ENCODE measurements at regions not wholly inside any gene's neighbourhood (a gene's known extent, or its start where the extent isn't known, plus 50 kb on each side); places are given as distances from the start of the nearest gene placed in this dataset.

DNA sequence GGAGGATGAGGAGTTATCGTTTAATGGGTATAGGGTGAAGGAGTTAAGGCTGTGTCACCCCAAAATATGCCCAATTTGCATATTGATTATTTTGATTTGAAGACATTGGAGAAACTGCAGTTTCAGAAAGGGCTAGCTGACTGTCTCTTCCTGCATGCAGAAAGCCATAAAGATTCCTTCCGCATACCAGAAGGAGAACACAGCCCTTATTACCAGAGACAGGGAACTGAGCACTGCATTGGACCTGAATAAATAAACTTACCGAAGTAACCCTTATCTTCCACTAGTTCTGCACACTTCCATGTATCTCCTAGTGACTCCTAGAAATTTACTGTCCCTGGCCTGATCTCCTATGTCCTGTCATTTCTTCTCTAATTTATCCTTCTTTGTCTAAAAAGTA is 821.9 kb upstream of the AUTS2 start:
- no peak overlapping the region for H3K27ac ChIP-seq (ENCODE audit: extremely low read depth, low read depth, low read length)
- TF ChIP-seq ZNF292 (tag by site-specific recombination; IDR thresholded peaks at IDR 0.05; ENCODE audit: borderline replicate concordance, low read depth) (no peak), ZNF571 (tag by site-specific recombination; IDR thresholded peaks at IDR 0.05) (no peak), ZIC2 (tag by site-specific recombination; IDR thresholded peaks at IDR 0.05) (no peak), ZNF169 (tag by site-specific recombination; IDR thresholded peaks at IDR 0.05) (no peak), ZNF660 (tag by site-specific recombination; IDR thresholded peaks at IDR 0.05) (no peak), ZBTB1 (tag by site-specific recombination; IDR thresholded peaks at IDR 0.05) (no peak), ZEB2 (tag by site-specific recombination; IDR thresholded peaks at IDR 0.05) (no peak), ZNF239 (tag by site-specific recombination; IDR thresholded peaks at IDR 0.05) (no peak), ZNF223 (tag by site-specific recombination; IDR thresholded peaks at IDR 0.05) (no peak), ZSCAN16 (tag by site-specific recombination; IDR thresholded peaks at IDR 0.05) (no peak), ZNF600 (tag by site-specific recombination; IDR thresholded peaks at IDR 0.05) (no peak), ZNF2 (tag by site-specific recombination; IDR thresholded peaks at IDR 0.05) (no peak), ZNF623 (tag by site-specific recombination; IDR thresholded peaks at IDR 0.05) (no peak), ZNF133 (tag by site-specific recombination; IDR thresholded peaks at IDR 0.05) (no peak), ZNF423 (tag by site-specific recombination; IDR thresholded peaks at IDR 0.05) (no peak), ZSCAN23 (tag by site-specific recombination; IDR thresholded peaks at IDR 0.05) (no peak), ZNF157 (tag by site-specific recombination; IDR thresholded peaks at IDR 0.05) (no peak), ZNF76 (tag by site-specific recombination; IDR thresholded peaks at IDR 0.05; ENCODE audit: borderline replicate concordance, low read depth) (no peak), ZNF350 (tag by site-specific recombination; IDR thresholded peaks at IDR 0.05) (no peak), ZNF654 (tag by site-specific recombination; IDR thresholded peaks at IDR 0.05; ENCODE audit: low read depth) (no peak)
- H3K9me3 ChIP-seq (ENCODE audit: control insufficient read depth, insufficient read depth, low read depth, low read length): no peaks in the 10 kb centered on the region
- H3K4me3 ChIP-seq (ENCODE audit: low read depth, low read length): no peak overlapping the region
- no peaks in the 10 kb centered on the region for H3K4me1 ChIP-seq (ENCODE audit: control insufficient read depth, insufficient read depth, low read length)
- H3K36me3 ChIP-seq (ENCODE audit: control insufficient read depth in 2 of 2, insufficient read depth in 1 of 2, low read length in 2 of 2): no peaks in the 10 kb centered on the region
- POLR2A ChIA-PET: no interaction called here
- CTCF ChIA-PET: no interaction called here

- Histone ChIP-seq H3K36me3 (ENCODE audit: control insufficient read depth in 2 of 2, insufficient read depth in 1 of 2, low read length in 2 of 2) (no peaks in the 10 kb centered on the region), H3K4me3 (ENCODE audit: low read depth, low read length) (no peak overlapping the region), H3K4me1 (ENCODE audit: control insufficient read depth, insufficient read depth, low read length) (no peaks in the 10 kb centered on the region), H3K9me3 (ENCODE audit: control insufficient read depth, insufficient read depth, low read depth, low read length) (no peaks in the 10 kb centered on the region), H3K27ac (ENCODE audit: extremely low read depth, low read depth, low read length) (no peak overlapping the region)
- ChIA-PET POLR2A (no interaction called here), CTCF (no interaction called here)
- TF ChIP-seq ZNF26 (tag by site-specific recombination; IDR thresholded peaks at IDR 0.05) (no peak), TRIM28 (IDR thresholded peaks at IDR 0.05; ENCODE audit: borderline replicate concordance, low read length) (peak; percentile 38; the same call in 1 of the 2 replicates)
Observed at GRCh38 chr7:68783684-68784083, 814.6 kb upstream of the AUTS2 start.

DNA sequence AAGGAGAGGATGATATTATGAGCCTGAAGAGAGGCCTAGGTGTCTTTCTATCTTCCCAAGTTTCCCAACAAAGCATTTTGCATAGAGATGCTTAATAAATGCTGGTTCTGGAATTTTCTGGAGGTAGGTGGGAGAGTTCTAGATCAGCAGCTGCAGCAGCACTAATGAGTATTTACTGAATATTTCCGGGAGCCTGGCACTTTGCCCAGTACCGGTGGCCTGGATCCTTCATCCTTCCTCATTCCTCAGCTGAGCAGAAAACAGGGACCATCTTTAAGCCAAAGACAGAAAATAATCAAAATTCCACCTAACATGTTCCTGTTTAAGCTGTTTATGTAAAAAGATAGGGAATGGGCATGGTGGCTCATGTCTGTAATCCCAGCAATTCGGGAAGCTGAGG is 813.2 kb upstream of the AUTS2 start:
- Histone ChIP-seq H3K9me3 (ENCODE audit: control insufficient read depth, insufficient read depth, low read depth, low read length) (no peaks in the 10 kb centered on the region), H3K36me3 (ENCODE audit: control insufficient read depth in 2 of 2, insufficient read depth in 1 of 2, low read length in 2 of 2) (no peaks in the 10 kb centered on the region), H3K27ac (ENCODE audit: extremely low read depth, low read depth, low read length) (no peak overlapping the region), H3K4me3 (ENCODE audit: low read depth, low read length) (no peak overlapping the region), H3K4me1 (ENCODE audit: control insufficient read depth, insufficient read depth, low read length) (no peaks in the 10 kb centered on the region)
- ChIA-PET CTCF (no interaction called here), POLR2A (interaction anchor here (0.6 kb wide), 1 partner anchor 15 kb away, joined by 10 read pairs; no protein-coding TSS in a partner anchor)
- TF ChIP-seq ZNF274 (IDR thresholded peaks at IDR 0.05; ENCODE audit: low read length) (no peak), ZNF274 (tag by site-specific recombination; IDR thresholded peaks at IDR 0.05; ENCODE audit: borderline replicate concordance) (no peak), ZSCAN4 (tag by site-specific recombination; IDR thresholded peaks at IDR 0.05) (no peak), MZF1 (tag by site-specific recombination; IDR thresholded peaks at IDR 0.05; ENCODE audit: borderline replicate concordance) (no peak), ZNF239 (tag by site-specific recombination; IDR thresholded peaks at IDR 0.05) (no peak)
- TF ChIP-seq, protein P1, sequence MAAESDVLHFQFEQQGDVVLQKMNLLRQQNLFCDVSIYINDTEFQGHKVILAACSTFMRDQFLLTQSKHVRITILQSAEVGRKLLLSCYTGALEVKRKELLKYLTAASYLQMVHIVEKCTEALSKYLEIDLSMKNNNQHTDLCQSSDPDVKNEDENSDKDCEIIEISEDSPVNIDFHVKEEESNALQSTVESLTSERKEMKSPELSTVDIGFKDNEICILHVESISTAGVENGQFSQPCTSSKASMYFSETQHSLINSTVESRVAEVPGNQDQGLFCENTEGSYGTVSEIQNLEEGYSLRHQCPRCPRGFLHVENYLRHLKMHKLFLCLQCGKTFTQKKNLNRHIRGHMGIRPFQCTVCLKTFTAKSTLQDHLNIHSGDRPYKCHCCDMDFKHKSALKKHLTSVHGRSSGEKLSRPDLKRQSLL (tag by site-specific recombination; IDR thresholded peaks at IDR 0.05): no peak

All from HEK293 (cell line).